ENCODE measurements at regions not wholly inside any gene's neighbourhood (a gene's known extent, or its start where the extent isn't known, plus 50 kb on each side); places are given as distances from the start of the nearest gene placed in this dataset.

- TF ChIP-seq, protein P1, sequence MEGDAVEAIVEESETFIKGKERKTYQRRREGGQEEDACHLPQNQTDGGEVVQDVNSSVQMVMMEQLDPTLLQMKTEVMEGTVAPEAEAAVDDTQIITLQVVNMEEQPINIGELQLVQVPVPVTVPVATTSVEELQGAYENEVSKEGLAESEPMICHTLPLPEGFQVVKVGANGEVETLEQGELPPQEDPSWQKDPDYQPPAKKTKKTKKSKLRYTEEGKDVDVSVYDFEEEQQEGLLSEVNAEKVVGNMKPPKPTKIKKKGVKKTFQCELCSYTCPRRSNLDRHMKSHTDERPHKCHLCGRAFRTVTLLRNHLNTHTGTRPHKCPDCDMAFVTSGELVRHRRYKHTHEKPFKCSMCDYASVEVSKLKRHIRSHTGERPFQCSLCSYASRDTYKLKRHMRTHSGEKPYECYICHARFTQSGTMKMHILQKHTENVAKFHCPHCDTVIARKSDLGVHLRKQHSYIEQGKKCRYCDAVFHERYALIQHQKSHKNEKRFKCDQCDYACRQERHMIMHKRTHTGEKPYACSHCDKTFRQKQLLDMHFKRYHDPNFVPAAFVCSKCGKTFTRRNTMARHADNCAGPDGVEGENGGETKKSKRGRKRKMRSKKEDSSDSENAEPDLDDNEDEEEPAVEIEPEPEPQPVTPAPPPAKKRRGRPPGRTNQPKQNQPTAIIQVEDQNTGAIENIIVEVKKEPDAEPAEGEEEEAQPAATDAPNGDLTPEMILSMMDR (CRISPR knock-in tag; IDR thresholded peaks at IDR 0.05) = no peak
- TF ChIP-seq ZBTB7A (CRISPR knock-in tag; IDR thresholded peaks at IDR 0.05) = no peak
- TF ChIP-seq NFIC (IDR thresholded peaks at IDR 0.05; ENCODE audit: low read length) = no peak
- no peak for TF ChIP-seq EZH2 (conservative IDR thresholded peaks at IDR 0.05; ENCODE audit: low read depth, low read length)
- no peak for TF ChIP-seq SMAD1 (CRISPR knock-in tag; IDR thresholded peaks at IDR 0.05; ENCODE audit: borderline replicate concordance, low read depth)
- no peak for TF ChIP-seq ZFP36 (IDR thresholded peaks at IDR 0.05; ENCODE audit: borderline replicate concordance, low read depth, low read length, partially characterized antibody)
Observed at GRCh38 chr21:17727361-17727760, 91.8 kb downstream of the C21orf91 start.
